IPS DF 6.9 (cell line): ENCODE measurements at regions not wholly inside any gene's neighbourhood (a gene's known extent, or its start where the extent isn't known, plus 50 kb on each side); places are given as distances from the start of the nearest gene placed in this dataset.

ENCODE experiments used
- DNase-seq: peaks from one replicate; pipeline ENCODE4 v3.0.0-alpha.2; 2013; ENCODE audit warnings: low read depth, low spot score
- H3K27ac ChIP-seq: one replicate; pipeline ENCODE4 v1.5.1; 2013; ENCODE audit warnings: low read length, control low read depth
- H3K27me3 ChIP-seq: 2 replicates; pipeline ENCODE4 v1.6.1; 2013; ENCODE audit warnings: mild to moderate bottlenecking, low read length; ENCODE audit not compliant: control insufficient read depth, insufficient read depth
- H3K36me3 ChIP-seq: 2 replicates; pipeline ENCODE4 v1.6.1; 2013; ENCODE audit warnings: low read length; ENCODE audit not compliant: control insufficient read depth, insufficient read depth
- H3K4me1 ChIP-seq: 2 replicates; pipeline ENCODE4 v1.6.1; 2013; ENCODE audit warnings: low read length; ENCODE audit not compliant: control insufficient read depth, insufficient read depth
- H3K4me3 ChIP-seq: 2 replicates; pipeline ENCODE4 v1.5.1; 2013; ENCODE audit warnings: mild to moderate bottlenecking, low read length
- H3K9me3 ChIP-seq: 2 replicates; pipeline ENCODE4 v1.6.1; 2013; ENCODE audit warnings: low read length, inconsistent platforms; ENCODE audit not compliant: control insufficient read depth, insufficient read depth
- WGBS: extraction: QIAGEN DNeasy Blood & Tissue Kit; methylation state at CpG from one replicate; pipeline ENCODE4 v1.1.7; 2013; ENCODE audit warnings: mixed read lengths, missing lambda C conversion rate; ENCODE audit not compliant: insufficient read length, insufficient coverage; 5-methylcytosine and 5-hydroxymethylcytosine counted together

DNA sequence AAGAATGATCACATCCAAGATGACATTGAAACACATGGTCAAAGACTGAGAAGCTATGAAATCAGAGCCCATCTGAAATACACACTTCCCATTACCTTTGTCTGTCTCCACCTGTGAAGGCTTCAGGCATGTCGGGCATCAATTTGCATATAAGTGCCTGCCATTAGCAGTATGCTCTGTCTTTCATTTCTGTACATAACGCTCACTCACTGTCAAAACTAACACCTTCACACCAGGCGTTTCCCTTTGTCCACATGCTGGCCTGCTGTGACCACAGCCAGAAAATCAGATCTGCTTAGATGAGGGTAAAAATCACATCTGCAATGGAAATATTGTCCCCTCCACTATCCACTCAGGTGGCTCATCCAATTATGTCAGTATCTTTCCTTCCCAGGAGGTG, 524.8 kb downstream of the TOX3 start:
- no peaks in the 10 kb centered on the region for H3K9me3 ChIP-seq
- H3K27ac ChIP-seq, result no peak overlapping the region
- no CpG with 5 or more reads among the region's 3 CpGs for WGBS
- no peaks in the 10 kb centered on the region for H3K36me3 ChIP-seq
- no peaks in the 10 kb centered on the region; the same call in 1 of the 2 replicates for H3K4me1 ChIP-seq
- H3K4me3 ChIP-seq, result no peak overlapping the region
- DNase-seq, result no peak
- no peaks in the 10 kb centered on the region for H3K27me3 ChIP-seq

DNA sequence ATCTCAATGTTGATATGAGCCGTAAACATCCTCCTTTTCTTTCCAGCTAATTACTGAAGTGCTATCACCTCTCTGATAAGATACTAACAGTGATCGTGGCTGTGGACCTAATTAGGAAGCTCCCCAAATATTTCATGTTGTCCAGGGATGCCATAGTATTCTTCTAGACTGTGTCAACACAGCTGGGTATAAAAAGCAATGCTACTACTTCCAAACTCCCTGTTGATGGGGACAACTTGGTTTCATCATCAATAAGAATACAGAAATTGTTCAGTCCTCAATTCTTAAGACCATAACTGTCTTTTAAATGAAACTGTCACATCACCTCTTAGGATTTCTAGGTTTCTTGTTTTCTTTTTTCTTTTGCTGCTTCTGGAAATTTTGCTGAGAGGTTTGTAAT, 530.6 kb downstream of the TOX3 start:
- WGBS, result no CpG with 5 or more reads among the region's 2 CpGs
- no peak for DNase-seq
- H3K36me3 ChIP-seq, result no peaks in the 10 kb centered on the region

DNA sequence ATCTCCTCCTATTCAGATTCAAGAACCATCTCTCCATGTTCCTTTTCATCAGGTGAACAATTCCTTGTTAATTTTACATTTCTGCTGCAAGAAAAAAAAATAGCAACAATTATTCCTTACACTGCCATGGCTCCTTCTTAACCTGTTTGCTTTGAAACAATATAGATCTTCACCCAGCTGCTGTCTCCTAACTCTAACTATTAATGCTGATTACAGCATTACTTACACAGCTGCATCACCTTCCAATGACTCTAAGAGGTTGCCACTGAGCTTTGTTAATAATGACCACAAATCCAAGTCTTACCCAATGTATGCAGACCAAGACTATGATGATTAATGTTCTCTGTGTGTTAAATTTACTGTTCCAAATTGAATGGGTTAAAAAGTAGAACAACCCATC, 541.4 kb downstream of the TOX3 start:
- Histone ChIP-seq H3K27me3 (no peaks in the 10 kb centered on the region), H3K27ac (no peak overlapping the region), H3K36me3 (no peaks in the 10 kb centered on the region), H3K9me3 (no peaks in the 10 kb centered on the region), H3K4me1 (no peaks in the 10 kb centered on the region), H3K4me3 (no peak overlapping the region)
- no peak for DNase-seq

More for the DNA sequence above, 530.6 kb downstream of the TOX3 start:
- H3K9me3 ChIP-seq, result no peaks in the 10 kb centered on the region
- H3K27ac ChIP-seq, result no peak overlapping the region
- no peaks in the 10 kb centered on the region for H3K27me3 ChIP-seq
- H3K4me3 ChIP-seq, result no peak overlapping the region
- H3K4me1 ChIP-seq, result no peaks in the 10 kb centered on the region

DNA sequence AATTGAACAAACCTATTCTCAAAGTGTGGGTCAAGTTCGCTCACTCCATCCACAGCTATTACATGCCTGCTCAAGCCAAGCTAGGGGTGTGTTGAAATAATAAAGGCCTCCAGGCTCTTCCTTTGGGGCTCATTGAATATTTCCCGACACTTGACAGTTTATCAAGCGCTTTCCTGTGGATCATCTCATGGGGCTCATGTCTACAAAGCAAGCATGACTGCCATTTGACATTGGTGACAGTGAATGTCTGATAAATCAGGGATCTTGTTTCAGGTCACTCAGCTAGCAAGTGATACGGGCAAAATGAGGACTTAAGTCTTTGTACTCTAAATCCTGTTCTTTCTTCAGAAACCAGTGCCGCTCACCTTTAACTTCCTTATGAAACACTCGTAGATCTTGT, 542.6 kb downstream of the TOX3 start:
- Histone ChIP-seq H3K9me3 (no peaks in the 10 kb centered on the region), H3K27ac (no peak overlapping the region), H3K36me3 (no peaks in the 10 kb centered on the region), H3K27me3 (no peaks in the 10 kb centered on the region), H3K4me1 (no peaks in the 10 kb centered on the region), H3K4me3 (no peak overlapping the region)
- no CpG with 5 or more reads among the region's 6 CpGs for WGBS
- DNase-seq, result no peak

DNA sequence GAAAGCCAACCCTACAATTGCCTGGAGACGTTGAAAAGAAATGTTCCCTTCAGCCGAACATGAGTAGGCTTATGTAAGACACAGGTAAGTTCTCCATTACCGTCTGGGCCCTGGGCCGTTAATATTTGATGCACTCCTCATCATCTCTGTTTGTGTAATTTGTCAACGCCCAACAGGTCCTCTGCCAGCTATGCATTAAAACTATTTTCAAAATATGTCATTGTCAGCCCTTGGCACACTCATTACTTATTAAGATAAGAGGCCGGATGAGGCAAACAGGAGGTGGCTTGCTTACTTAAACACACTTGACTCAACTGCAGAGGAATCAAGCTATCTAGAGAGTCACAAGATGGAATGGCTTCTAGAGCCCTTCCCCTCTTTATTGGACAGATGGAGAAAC, 544.9 kb downstream of the TOX3 start:
- Histone ChIP-seq H3K36me3 (no peaks in the 10 kb centered on the region), H3K9me3 (no peaks in the 10 kb centered on the region), H3K27me3 (no peaks in the 10 kb centered on the region), H3K4me1 (no peaks in the 10 kb centered on the region), H3K27ac (no peak overlapping the region), H3K4me3 (no peak overlapping the region)
- WGBS, result no CpG with 5 or more reads among the region's 6 CpGs
- no peak for DNase-seq

DNA sequence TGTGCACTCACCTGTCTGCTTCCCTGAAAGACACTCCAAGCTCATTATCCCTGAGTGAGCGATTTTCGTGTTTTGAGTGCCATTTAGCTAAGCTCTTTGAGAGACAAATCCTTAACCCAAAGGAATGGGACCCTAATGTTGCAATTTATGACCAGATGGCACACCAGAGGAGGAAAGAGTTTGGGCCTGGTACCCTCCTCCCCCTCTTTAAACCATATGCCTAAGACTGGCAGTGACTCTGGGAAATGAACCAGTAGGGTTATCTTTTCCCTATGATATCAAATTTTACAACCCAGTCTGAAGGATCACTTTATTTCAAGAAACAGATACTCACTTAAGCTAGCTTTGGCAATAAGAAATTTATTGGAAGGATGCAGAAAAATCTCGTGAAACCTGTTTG, 550.4 kb downstream of the TOX3 start:
- H3K4me1 ChIP-seq, result no peaks in the 10 kb centered on the region
- DNase-seq, result no peak
- H3K4me3 ChIP-seq, result no peak overlapping the region
- no CpG with 5 or more reads among the region's 3 CpGs for WGBS
- H3K9me3 ChIP-seq, result no peaks in the 10 kb centered on the region
- no peak overlapping the region for H3K27ac ChIP-seq
- H3K27me3 ChIP-seq, result no peaks in the 10 kb centered on the region
- H3K36me3 ChIP-seq, result no peaks in the 10 kb centered on the region

DNA sequence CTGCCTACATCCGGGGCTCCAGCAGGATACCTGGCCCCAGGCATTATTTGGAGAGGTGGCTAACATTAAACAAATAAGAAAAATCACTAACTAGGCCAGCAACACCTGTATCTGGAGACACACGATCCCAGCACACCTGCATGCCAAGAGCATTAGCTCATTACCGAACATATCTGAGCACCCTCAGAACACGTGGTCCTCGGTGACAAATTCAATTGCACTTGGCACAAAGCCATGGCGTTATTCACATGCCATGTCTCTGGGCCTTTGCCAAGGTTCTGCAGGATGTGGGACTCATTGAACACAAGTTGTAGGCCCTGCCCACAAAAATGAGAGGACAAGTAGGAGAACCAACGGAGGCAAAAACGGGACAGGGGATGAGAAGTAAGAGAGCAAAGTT, 552.3 kb downstream of the TOX3 start:
- no peak overlapping the region for H3K4me3 ChIP-seq
- no peak for DNase-seq
- no peak overlapping the region for H3K27ac ChIP-seq
- H3K27me3 ChIP-seq, result no peaks in the 10 kb centered on the region
- H3K36me3 ChIP-seq, result no peaks in the 10 kb centered on the region
- no peaks in the 10 kb centered on the region for H3K4me1 ChIP-seq
- H3K9me3 ChIP-seq, result no peaks in the 10 kb centered on the region
- WGBS, result no CpG with 5 or more reads among the region's 8 CpGs

DNA sequence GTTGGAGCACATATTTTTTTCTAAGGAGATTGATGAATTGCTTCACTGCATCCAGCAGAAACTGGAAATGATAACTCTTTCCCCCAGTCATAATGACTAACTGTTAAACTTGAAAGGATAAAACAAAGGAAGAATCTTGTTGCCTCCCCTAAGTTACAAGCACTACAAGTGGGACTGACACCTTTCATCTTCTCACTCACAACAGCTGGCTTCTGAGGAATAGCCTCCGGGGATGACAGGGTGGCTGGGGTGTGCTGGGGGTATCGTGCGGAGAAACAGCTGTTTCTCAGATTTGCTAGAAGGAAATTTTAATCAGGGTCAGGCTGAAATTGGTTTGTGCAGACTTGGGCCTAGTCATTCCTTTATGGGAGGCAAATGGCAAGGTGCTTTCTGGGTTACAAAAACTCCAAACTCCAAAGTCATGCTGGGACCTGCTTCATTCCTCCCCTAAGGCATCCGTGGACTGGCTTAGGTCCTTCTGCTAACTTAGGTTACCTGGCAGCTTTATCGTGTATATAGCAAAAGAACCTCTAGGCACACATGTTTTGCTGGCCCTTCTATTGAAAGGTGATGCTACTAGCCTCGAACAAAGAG, 557.2 kb downstream of the TOX3 start:
- no peaks in the 10 kb centered on the region for H3K9me3 ChIP-seq
- no peaks in the 10 kb centered on the region for H3K4me1 ChIP-seq
- no peak for DNase-seq
- no peak overlapping the region for H3K4me3 ChIP-seq
- H3K27ac ChIP-seq, result no peak overlapping the region
- H3K27me3 ChIP-seq, result no peaks in the 10 kb centered on the region
- no CpG with 5 or more reads among the region's 6 CpGs for WGBS
- no peaks in the 10 kb centered on the region for H3K36me3 ChIP-seq

DNA sequence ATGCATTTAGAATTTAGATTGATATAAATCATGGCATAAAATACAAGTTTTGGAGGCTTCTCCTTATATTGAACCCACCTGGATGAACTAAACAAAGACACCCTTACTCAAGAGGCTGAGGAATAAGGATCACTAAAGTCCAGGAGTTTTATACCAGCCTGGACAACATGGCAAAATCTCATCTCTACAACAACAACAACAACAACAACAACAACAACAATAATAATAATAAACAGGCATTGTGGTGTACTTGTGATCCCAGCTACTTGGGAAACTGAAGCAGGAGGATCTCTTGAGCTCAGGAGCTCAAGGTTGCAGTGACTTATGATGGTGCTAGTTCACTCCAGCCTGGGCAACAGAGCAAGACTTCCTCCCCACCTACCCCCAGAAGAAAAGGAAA, 558.0 kb downstream of the TOX3 start:
- Histone ChIP-seq H3K36me3 (no peaks in the 10 kb centered on the region), H3K9me3 (no peaks in the 10 kb centered on the region), H3K4me1 (no peaks in the 10 kb centered on the region), H3K4me3 (no peak overlapping the region), H3K27ac (no peak overlapping the region), H3K27me3 (no peaks in the 10 kb centered on the region)
- no peak for DNase-seq

DNA sequence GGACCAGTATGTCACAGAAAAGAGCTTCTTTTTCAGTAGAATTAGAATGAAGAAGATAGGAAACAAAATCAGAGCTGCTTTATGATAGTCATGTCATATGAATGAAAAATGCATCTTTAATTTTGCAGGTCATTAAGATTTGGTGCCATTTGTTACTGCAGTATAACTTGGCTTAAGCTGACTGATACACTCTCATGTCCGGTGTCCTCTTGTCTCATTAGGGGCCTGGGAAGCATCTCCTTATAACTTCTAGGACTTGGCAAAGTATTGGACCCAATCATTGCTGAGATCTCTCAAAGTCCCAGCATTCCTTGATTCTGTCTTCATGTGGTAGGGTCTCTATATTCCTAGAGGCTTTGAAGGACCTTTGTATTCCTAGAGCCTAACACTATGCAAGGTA, 559.4 kb downstream of the TOX3 start:
- no peaks in the 10 kb centered on the region for H3K27me3 ChIP-seq
- no peak for DNase-seq
- WGBS, result no CpG with 5 or more reads among the region's 1 CpG

DNA sequence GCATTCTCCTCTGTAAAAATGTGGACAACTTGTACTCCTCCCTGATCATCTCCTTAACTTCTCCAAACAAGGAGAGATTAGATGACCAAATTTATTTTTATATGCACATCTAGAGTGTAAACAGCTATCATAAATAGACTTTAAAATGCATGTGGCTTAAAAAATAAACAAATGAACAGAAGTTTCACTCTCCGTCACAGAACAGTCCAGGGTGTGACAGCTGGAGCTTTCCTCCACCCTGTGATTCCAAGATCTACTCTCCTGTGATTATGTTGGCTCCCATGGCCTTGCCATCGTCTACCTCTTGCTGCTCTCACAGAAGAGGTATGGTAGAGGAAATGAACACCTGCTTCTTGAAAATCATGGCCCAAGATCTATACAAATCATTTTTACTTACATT, 560.2 kb downstream of the TOX3 start:
- no peaks in the 10 kb centered on the region for H3K9me3 ChIP-seq
- no peaks in the 10 kb centered on the region for H3K4me1 ChIP-seq
- no peak for DNase-seq
- no peaks in the 10 kb centered on the region for H3K36me3 ChIP-seq
- no peaks in the 10 kb centered on the region for H3K27me3 ChIP-seq
- no CpG with 5 or more reads among the region's 2 CpGs for WGBS
- no peak overlapping the region for H3K27ac ChIP-seq
- no peak overlapping the region for H3K4me3 ChIP-seq

More for the DNA sequence above, 559.4 kb downstream of the TOX3 start:
- Histone ChIP-seq H3K9me3 (no peaks in the 10 kb centered on the region), H3K36me3 (no peaks in the 10 kb centered on the region), H3K27ac (no peak overlapping the region), H3K4me1 (no peaks in the 10 kb centered on the region), H3K4me3 (no peak overlapping the region)
